ENCODE measurements at regions not wholly inside any gene's neighbourhood (a gene's known extent, or its start where the extent isn't known, plus 50 kb on each side); places are given as distances from the start of the nearest gene placed in this dataset.
"Not testable (repeated sequence)": the region's sequence is repeated elsewhere in the genome, so short reads cannot be mapped to it uniquely, and the experiment has no call there.

DNA sequence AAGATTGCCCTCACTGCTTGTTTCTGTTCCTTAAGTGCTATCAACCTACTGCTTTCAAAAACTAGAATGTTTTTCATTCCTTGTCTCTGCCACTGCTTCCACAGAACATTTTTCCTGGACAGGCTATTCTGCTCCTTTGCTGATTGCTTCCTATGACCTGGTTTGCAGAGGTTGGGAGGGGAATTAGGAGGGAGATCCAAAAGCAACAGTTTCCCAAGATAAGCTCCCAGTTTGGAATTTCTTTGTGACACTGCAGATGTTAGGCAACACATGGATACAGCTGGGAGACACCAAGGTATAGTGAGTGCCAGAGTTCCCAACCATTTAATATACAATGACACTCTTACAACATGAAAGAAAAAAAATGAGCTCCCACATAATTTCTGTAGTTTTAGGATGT is 1036.5 kb downstream of the ROBO2 start:
- H3K4me3 ChIP-seq = no peak overlapping the region
- no peaks in the 10 kb centered on the region for H3K4me1 ChIP-seq (replicated peaks in 1 of 2)
- H3K27ac ChIP-seq = no peak overlapping the region
- in situ Hi-C loops (cut with MboI; ENCODE audit: low pct_unique_long_range_greater_than_20kb in 2 of 9, low sequenced_read_pairs in 9 of 9, unreplicated experiment in 9 of 9) = no loop called here
- ATAC-seq (replicated peaks in 6 of 8) = no peak

DNA sequence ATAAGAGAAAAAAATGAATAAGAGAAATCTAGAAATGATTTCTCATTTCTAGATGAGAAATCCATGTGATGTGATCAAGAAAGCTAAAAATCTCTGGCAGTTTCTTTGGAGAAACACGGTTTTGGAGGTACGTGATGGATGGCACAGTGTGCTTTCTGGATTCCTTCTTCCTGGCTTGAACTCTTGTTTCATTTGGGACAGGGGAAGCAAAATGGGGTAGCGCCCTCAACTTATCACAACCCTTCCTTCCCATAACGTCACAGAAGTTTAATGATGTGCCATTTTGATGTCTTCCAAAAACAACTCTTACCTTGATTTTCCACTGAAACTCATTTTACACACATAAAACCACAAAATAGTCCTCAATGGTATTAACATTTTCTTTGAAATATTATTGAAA is 1037.3 kb downstream of the ROBO2 start:
- no peak overlapping the region for H3K27ac ChIP-seq
- no peaks in the 10 kb centered on the region for H3K4me1 ChIP-seq (replicated peaks in 1 of 2)
- ATAC-seq (replicated peaks in 6 of 8) = no peak
- WGBS, 10 experiments = 38 to 100% (median 92%) methylated on average over 1 to 4 of the region's 4 CpGs; no CpG with 5 or more reads in 1 of the 10 experiments
- H3K4me3 ChIP-seq = no peak overlapping the region
- in situ Hi-C loops (cut with MboI; ENCODE audit: low pct_unique_long_range_greater_than_20kb in 2 of 9, low sequenced_read_pairs in 9 of 9, unreplicated experiment in 9 of 9) = no loop called here

DNA sequence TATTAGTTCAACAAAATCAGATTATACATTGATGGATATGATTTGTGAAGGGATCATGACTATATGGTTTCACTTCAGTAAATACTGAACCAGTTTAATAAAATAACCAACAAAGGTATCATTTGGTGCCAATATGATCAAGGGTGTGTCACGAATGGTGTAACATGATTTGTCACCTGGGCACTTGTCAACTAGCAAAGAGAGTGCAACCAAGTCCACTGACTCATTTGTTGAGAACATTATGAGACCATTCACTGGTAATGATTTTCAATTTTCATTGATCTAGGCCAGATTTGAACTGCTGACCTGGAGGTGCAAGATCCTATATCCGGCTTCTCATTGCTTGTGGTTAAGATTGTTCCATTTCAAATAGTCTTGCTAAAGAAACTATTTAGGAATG is 1037.9 kb downstream of the ROBO2 start:
- in situ Hi-C loops (cut with MboI; ENCODE audit: low pct_unique_long_range_greater_than_20kb in 2 of 9, low sequenced_read_pairs in 9 of 9, unreplicated experiment in 9 of 9) = no loop called here
- H3K27ac ChIP-seq = no peak overlapping the region
- no peaks in the 10 kb centered on the region for H3K4me1 ChIP-seq (replicated peaks in 1 of 2)
- no peak overlapping the region for H3K4me3 ChIP-seq
- no peak for ATAC-seq (replicated peaks in 6 of 8)
- WGBS, 10 experiments = 36 to 100% (median 90%) methylated on average over 2 of the region's 2 CpGs; no CpG with 5 or more reads in 2 of the 10 experiments

DNA sequence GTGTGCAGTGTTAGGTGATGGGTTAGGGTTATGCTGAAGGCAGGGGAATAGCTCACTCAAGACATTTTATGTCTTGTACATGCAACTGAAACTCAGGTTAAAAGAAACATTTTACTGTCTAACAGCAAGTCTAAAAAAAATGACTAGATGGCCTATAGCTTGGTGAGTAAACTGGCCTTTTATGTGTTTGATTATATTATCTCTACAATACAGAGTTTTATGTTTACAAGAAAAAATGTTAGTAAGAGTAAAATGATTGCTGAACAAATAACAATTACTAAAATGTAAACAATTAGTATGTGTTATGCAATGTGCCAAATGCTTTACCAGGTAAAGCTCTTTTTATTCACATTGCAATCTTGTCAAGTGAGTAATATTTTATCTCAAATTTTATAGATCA is 1039.6 kb downstream of the ROBO2 start:
- Histone ChIP-seq H3K4me1 (replicated peaks in 1 of 2) (no peaks in the 10 kb centered on the region), H3K4me3 (no peak overlapping the region), H3K27ac (no peak overlapping the region)
- in situ Hi-C loops (cut with MboI; ENCODE audit: low pct_unique_long_range_greater_than_20kb in 2 of 9, low sequenced_read_pairs in 9 of 9, unreplicated experiment in 9 of 9) = no loop called here
- ATAC-seq (replicated peaks in 6 of 8) = no peak

DNA sequence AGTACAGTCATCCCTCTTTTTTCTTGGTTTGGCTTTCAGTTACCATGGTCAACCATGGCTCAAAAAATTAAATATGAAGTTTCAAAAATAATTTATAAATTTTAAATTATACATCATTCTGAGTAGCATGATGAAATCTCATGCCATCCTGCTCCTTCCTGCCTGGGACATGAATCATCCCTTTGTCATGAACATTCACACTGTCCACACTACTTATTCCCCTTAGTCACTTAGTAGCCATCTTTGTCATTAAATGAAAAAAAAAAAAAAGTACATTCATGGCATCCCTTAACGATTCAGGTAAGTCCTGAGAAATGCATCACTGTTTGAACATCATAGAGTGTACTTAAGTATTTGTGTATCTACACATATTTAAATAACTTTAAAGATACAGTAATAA is 1046.3 kb downstream of the ROBO2 start:
- peak in 3 of 8 experiments; percentile 34 to 75 (median 74) for ATAC-seq (replicated peaks in 6 of 8)
- no peak overlapping the region for H3K4me3 ChIP-seq
- H3K4me1 ChIP-seq (replicated peaks in 1 of 2) = no peaks in the 10 kb centered on the region
- in situ Hi-C loops (cut with MboI; ENCODE audit: low pct_unique_long_range_greater_than_20kb in 2 of 9, low sequenced_read_pairs in 9 of 9, unreplicated experiment in 9 of 9) = no loop called here
- WGBS, 10 experiments = 42 to 100% (median 75%) methylated on average over 1 of the region's 1 CpG; no CpG with 5 or more reads in 4 of the 10 experiments
- no peak overlapping the region for H3K27ac ChIP-seq

DNA sequence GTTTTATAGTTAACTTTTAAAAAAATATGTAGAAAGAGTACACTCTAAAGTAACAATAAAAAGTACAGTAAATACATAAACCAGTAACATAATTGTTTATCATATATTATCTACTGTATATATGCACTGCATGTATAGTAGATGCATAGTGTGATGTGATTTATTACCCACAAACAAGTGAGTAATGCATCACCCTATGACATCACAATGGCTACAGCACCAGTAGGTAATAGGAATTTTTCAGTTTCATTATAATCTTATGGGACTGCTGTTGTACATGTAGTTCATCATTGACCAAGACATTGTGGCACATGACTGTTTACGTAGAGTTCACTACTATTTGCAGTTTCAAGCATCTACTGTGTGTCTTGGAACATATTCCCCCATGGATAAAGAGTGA is 1047.2 kb downstream of the ROBO2 start:
- in situ Hi-C loops (cut with MboI; ENCODE audit: low pct_unique_long_range_greater_than_20kb in 2 of 9, low sequenced_read_pairs in 9 of 9, unreplicated experiment in 9 of 9) = no loop called here
- Histone ChIP-seq H3K4me3 (no peak overlapping the region), H3K27ac (no peak overlapping the region), H3K4me1 (replicated peaks in 1 of 2) (no peaks in the 10 kb centered on the region)
- ATAC-seq (replicated peaks in 6 of 8) = peak in 2 of 8 experiments; percentile 50 to 63
- 43 to 100% (median 80%) methylated on average over 1 of the region's 1 CpG; no CpG with 5 or more reads in 3 of the 10 experiments for WGBS, 10 experiments

DNA sequence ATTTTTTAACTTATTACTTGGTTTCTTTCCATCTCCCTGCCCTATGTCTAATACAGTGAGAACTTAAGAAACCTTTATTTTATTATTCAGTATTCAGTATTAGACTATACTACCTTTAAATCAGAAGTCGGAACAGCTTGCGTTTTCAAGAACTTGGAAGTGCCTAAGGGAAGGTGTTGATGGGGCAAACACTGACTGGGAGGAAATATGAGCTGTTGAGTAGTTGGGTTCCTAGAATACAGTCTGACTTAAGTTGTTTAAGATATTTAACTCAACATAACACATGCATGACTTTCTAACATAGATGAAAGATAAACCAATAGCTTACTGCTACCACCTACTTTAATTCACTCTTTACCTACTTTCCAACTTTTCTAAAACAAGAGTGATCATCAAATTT is 1048.1 kb downstream of the ROBO2 start:
- Histone ChIP-seq H3K4me1 (replicated peaks in 1 of 2) (no peaks in the 10 kb centered on the region), H3K4me3 (no peak overlapping the region), H3K27ac (no peak overlapping the region)
- peak in 3 of 8 experiments; percentile 18 to 92 (median 39) for ATAC-seq (replicated peaks in 6 of 8)
- in situ Hi-C loops (cut with MboI; ENCODE audit: low pct_unique_long_range_greater_than_20kb in 2 of 9, low sequenced_read_pairs in 9 of 9, unreplicated experiment in 9 of 9) = no loop called here
- 5 to 100% (median 94%) methylated on average over 1 to 2 of the region's 2 CpGs; no CpG with 5 or more reads in 3 of the 10 experiments for WGBS, 10 experiments

DNA sequence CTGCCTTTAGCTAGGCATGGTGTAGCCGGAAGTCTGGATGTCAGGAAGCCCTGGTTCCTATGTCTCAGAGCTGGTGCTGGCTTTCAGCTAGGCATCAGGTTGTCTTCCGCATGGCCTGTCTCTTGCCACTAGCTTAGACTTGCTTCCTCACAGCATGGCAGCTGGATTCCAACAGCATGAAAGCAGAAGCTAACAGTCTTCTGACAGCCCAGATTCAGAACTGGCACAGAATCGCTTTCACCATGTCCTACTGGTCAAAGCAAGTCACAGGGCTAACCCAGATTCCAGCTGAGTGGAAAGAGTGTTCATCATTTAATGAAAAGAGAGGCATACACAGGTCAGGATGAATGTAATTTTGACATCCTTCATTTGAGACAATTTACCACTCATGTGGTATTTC is 1050.5 kb downstream of the ROBO2 start:
- H3K4me3 ChIP-seq = no peak overlapping the region
- WGBS, 10 experiments = 63 to 100% (median 96%) methylated on average over 1 to 3 of the region's 3 CpGs; no CpG with 5 or more reads in 3 of the 10 experiments
- no peak overlapping the region for H3K27ac ChIP-seq
- in situ Hi-C loops (cut with MboI; ENCODE audit: low pct_unique_long_range_greater_than_20kb in 2 of 9, low sequenced_read_pairs in 9 of 9, unreplicated experiment in 9 of 9) = no loop called here
- ATAC-seq (replicated peaks in 6 of 8) = no peak
- H3K4me1 ChIP-seq (replicated peaks in 1 of 2) = no peaks in the 10 kb centered on the region

DNA sequence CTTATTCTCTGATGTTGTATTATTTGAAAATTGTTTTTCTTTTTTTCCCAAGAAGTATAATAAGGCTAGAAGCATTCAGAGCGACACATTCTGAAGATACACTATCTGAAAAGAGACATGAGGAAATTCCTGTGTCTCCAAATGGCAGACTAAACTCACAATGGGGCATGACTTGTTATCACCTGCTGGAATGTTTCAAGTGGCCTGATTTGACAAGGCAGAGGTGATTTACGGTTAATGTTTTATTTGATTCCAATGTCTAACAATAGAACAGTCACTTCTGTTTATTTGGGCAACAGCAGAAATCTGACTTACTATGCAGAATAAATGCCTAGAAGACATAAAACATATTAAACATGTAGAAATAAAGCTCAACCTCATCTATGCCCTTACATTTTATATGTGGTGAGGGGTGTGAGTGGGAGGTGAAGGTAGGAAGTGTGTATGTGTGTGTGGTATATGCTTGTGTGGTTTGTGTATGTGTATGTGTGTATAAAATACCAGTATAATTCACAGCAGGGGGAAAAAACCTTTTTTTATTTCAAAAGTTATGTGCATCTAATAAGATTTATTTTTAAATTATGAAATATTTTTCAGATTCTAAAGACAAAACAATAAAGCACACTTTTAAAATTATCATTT is 1051.7 kb downstream of the ROBO2 start:
- in situ Hi-C loops (cut with MboI; ENCODE audit: low pct_unique_long_range_greater_than_20kb in 2 of 9, low sequenced_read_pairs in 9 of 9, unreplicated experiment in 9 of 9) = no loop called here
- no peak for ATAC-seq (replicated peaks in 6 of 8)
- H3K27ac ChIP-seq = no peak overlapping the region
- 40 to 100% (median 95%) methylated on average over 1 to 2 of the region's 2 CpGs for WGBS, 10 experiments
- no peaks in the 10 kb centered on the region for H3K4me1 ChIP-seq (replicated peaks in 1 of 2)
- H3K4me3 ChIP-seq = no peak overlapping the region

DNA sequence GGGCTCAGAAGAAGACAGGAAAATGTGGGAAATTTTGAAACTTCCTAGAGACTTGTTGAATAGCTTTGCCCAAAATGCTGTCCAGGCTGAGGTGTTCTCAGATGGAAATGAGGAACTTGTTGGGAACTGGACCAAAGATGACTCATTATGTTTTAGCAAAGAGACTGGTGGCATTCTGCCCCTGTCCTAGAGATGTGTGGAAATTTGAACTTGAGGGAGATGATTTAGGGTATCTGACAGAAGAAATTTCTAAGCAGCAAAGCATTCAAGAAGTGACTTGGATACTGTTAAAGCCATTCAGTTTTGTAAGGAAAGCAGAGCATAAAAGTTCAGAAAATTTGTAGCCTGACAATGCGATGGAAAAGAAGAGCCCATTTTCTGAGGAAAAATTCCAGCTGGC is 1052.7 kb downstream of the ROBO2 start:
- WGBS, 10 experiments = 40 to 100% (median 66%) methylated on average over 1 of the region's 1 CpG; no CpG with 5 or more reads in 6 of the 10 experiments
- H3K4me3 ChIP-seq; H3K4me1 ChIP-seq (replicated peaks in 1 of 2); ATAC-seq (replicated peaks in 6 of 8); H3K27ac ChIP-seq; in situ Hi-C loops (cut with MboI; ENCODE audit: low pct_unique_long_range_greater_than_20kb in 2 of 9, low sequenced_read_pairs in 9 of 9, unreplicated experiment in 9 of 9): not testable (repeated sequence)

DNA sequence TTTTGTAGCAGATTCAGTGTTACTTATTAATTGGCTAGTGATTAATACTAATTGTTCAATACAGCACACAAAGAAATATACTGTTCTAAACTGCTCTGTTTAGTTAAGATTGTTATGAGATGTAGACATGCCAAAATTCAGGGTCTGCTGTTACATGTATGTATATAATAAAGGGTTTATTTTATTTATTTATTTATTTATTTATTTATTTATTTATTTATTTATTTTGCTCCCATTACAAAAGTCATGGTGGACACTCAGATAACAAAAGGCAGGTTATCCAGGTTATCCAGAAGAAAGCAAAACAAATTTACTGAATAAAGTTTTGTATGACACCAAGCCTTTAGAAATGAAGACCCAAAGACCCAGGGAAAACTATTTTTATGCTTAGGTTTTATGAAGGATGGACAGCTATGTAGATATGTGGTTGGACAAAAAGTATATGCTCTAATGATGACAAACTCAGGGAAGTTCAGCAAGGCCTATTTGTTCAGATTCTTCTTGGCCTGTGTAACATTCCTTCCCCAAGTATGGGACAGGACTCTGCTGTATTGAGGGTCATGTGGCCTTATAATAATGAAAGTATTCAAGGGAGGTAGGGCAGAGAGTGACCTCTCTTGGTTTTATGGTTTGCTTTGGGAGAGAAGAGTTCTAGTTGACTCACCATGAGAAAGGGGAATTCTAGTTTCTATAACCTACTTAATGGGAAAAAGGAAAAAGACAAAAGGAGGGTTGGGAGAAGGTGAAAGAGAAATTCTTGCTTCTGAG is 1056.8 kb downstream of the ROBO2 start:
- H3K27ac ChIP-seq = no peak overlapping the region
- no peak for ATAC-seq (replicated peaks in 6 of 8)
- in situ Hi-C loops (cut with MboI; ENCODE audit: low pct_unique_long_range_greater_than_20kb in 2 of 9, low sequenced_read_pairs in 9 of 9, unreplicated experiment in 9 of 9) = no loop called here

DNA sequence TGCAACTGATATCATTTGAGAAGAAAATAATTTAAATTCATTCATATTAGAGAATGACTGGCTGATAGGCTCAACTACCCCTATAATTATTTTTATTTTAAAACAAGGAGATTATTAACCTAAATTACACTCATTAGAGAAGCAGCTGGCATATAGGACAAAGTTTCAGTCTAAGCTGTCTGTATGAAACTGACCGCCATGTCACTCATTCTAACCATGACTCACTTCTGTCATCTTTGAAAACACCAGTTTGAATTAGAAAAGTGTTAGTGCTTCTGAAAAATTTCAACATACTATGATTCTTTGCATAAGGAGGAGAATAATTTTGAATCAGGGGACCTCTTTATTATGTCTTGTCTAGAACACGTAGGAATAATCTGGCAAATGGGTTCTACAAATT is 1058.5 kb downstream of the ROBO2 start:
- Histone ChIP-seq H3K27ac (no peak overlapping the region), H3K4me3 (no peak overlapping the region), H3K4me1 (replicated peaks in 1 of 2) (peaks cover 0 to 4% of the 10 kb centered on the region in 2 donors)
- 44 to 100% (median 95%) methylated on average over 1 to 2 of the region's 2 CpGs for WGBS, 10 experiments
- in situ Hi-C loops (cut with MboI; ENCODE audit: low pct_unique_long_range_greater_than_20kb in 2 of 9, low sequenced_read_pairs in 9 of 9, unreplicated experiment in 9 of 9) = no loop called here
- no peak for ATAC-seq (replicated peaks in 6 of 8)

More for the DNA sequence above, 1056.8 kb downstream of the ROBO2 start:
- Histone ChIP-seq H3K4me1 (replicated peaks in 1 of 2) (peaks cover 0 to 4% of the 10 kb centered on the region in 2 donors), H3K4me3 (no peak overlapping the region)

DNA sequence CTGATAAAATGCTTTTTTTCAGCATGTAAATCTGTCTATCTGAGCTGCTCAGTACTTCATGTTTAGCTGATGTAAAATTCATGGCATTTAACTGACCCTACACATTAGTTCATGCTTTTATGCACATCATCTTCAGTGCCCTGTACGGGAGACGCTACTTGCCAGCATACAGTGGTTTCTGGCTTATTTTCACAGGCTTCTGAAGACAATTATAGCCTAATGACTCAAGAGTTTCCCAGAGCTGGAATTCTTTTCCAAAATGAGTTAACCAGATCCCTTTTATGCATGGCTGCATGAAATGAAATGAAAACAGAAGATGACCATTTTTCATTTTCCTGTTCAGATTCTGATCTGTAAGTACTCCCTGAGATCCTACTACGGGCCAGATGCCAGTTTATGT is 1061.5 kb downstream of the ROBO2 start:
- 0 to 94% (median 5%) methylated on average over 1 to 2 of the region's 3 CpGs; no CpG with 5 or more reads in 5 of the 10 experiments for WGBS, 10 experiments
- in situ Hi-C loops (cut with MboI; ENCODE audit: low pct_unique_long_range_greater_than_20kb in 2 of 9, low sequenced_read_pairs in 9 of 9, unreplicated experiment in 9 of 9) = no loop called here
- H3K4me1 ChIP-seq (replicated peaks in 1 of 2) = peaks cover 0 to 4% of the 10 kb centered on the region in 2 donors
- ATAC-seq (replicated peaks in 6 of 8) = peak; percentile 44 to 95 (median 63)
- H3K4me3 ChIP-seq = no peak overlapping the region
- no peak overlapping the region for H3K27ac ChIP-seq
